HepG2 (cell line): ENCODE measurements at regions not wholly inside any gene's neighbourhood (a gene's known extent, or its start where the extent isn't known, plus 50 kb on each side); places are given as distances from the start of the nearest gene placed in this dataset.

ENCODE experiments used
- ATAC-seq: fragments of 200-7000 bp; cut with Tn5 transposase; 3 replicates; pipeline ENCODE4 v1.9.1; 2020; ENCODE audit warnings: mild to moderate bottlenecking, moderate library complexity
- BruUV-seq: library from RNA; stranded (reverse); fragments of 400-500 nt; replicated peaks from 2 replicates; lab custom pipeline; 2021; lab: Mats Ljungman, UMichigan
- CTCF ChIA-PET: fragments of 300-600 bp; formaldehyde crosslinking; extraction: SDS; loops from one replicate; lab custom pipeline; 2021; ENCODE audit warnings: low total read pairs, inconsistent platforms, low intra/inter-chr PET ratio; lab: Yijun Ruan, JAX
- POLR2A ChIA-PET: fragments of 350-600 bp; sonication (Branson Sonifier 250); formaldehyde crosslinking; loops from one replicate; lab custom pipeline; 2020; ENCODE audit warnings: antibody characterized with exemption, inconsistent platforms; lab: Yijun Ruan, JAX
- DNase-seq: peaks from one replicate; pipeline ENCODE4 v3.0.0-alpha.2; 2015; ENCODE audit warnings: low spot score
- FAIRE-seq: peaks from 3 replicates; lab custom pipeline; 2011; peaks lifted over from hg19 to GRCh38; lab: Jason Lieb, UNC
- H2AFZ ChIP-seq: one replicate; pipeline ENCODE4 v1.6.1; 2011; ENCODE audit warnings: low read length, inconsistent platforms
- H3K27ac ChIP-seq: fragments of 300-600 bp; 3 replicates; pipeline ENCODE4 v1.8.0; 2011; ENCODE audit warnings: mixed run types, mild to moderate bottlenecking, mixed read lengths, low read length, inconsistent platforms; ENCODE audit not compliant: insufficient read depth; ENCODE audit errors: extremely low read length
- H3K27me3 ChIP-seq, 2 experiments: fragments of 200-600 bp in 1 of 2; 2 replicates in 1 of 2; 3 replicates in 1 of 2; pipeline versions ENCODE4 v1.6.0 to v1.8.0; 2011; ENCODE audit warnings: low read length in 2 of 2, mild to moderate bottlenecking in 2 of 2, moderate library complexity in 2 of 2, inconsistent platforms in 1 of 2; ENCODE audit not compliant: insufficient read depth in 2 of 2, control insufficient read depth in 1 of 2
- H3K36me3 ChIP-seq, 2 experiments: fragments of 200-600 bp in 1 of 2; replicated peaks in 1 of 2; 2 replicates in 1 of 2; 3 replicates in 1 of 2; pipeline versions ENCODE4 v1.5.1 to v1.8.0; 2011; ENCODE audit warnings: low read length in 2 of 2, inconsistent platforms in 1 of 2; ENCODE audit not compliant: insufficient read depth in 2 of 2, control insufficient read depth in 1 of 2
- H3K4me1 ChIP-seq: 2 replicates; pipeline ENCODE4 v1.5.1; 2012; ENCODE audit warnings: low read length, inconsistent platforms; ENCODE audit not compliant: insufficient read depth
- H3K4me2 ChIP-seq: 2 replicates; pipeline ENCODE4 v1.6.0; 2011; ENCODE audit warnings: low read depth, low read length, inconsistent platforms
- H3K4me3 ChIP-seq, 3 experiments: fragments of 200-600 bp in 1 of 3; sonication (generic), shearing (Covaris generic) in 1 of 3; replicated peaks in 1 of 3; 2 replicates each; pipeline ENCODE4 v1.5.1; 2011 to 2016; ENCODE audit warnings: low read length in 3 of 3, inconsistent platforms in 2 of 3, low read depth in 2 of 3, mild to moderate bottlenecking in 2 of 3, control low read depth in 1 of 3, mixed read lengths in 1 of 3; ENCODE audit not compliant: insufficient read depth in 1 of 3
- H3K79me2 ChIP-seq: one replicate; pipeline ENCODE4 v1.6.1; 2011; ENCODE audit warnings: low read length, inconsistent platforms; ENCODE audit not compliant: insufficient read depth
- H3K9ac ChIP-seq: 2 replicates; pipeline ENCODE4 v1.6.0; 2011; ENCODE audit warnings: mild to moderate bottlenecking, low read depth, low read length, inconsistent platforms; ENCODE audit not compliant: insufficient read depth
- H3K9me3 ChIP-seq: 2 replicates; pipeline ENCODE4 v1.5.1; 2012; ENCODE audit warnings: mild to moderate bottlenecking, low read length
- H4K20me1 ChIP-seq: 2 replicates; pipeline ENCODE4 v1.6.0; 2011; ENCODE audit warnings: inconsistent platforms, mild to moderate bottlenecking, low read length, moderate library complexity; ENCODE audit not compliant: insufficient read depth
- ERF ChIP-seq: IDR thresholded peaks from 2 replicates; pipeline ENCODE4 v1.6.1; 2018; ENCODE audit warnings: missing biosample characterization, missing genetic modification reagents
- FOXA3 ChIP-seq: IDR thresholded peaks from 2 replicates; pipeline ENCODE4 v1.6.1; 2016; ENCODE audit warnings: missing genetic modification reagents, missing compliant biosample characterization
- FOXC1 ChIP-seq: sonication (generic); formaldehyde crosslinking; IDR thresholded peaks from 2 replicates; pipeline ENCODE4 v1.8.0; 2022; ENCODE audit warnings: mild to moderate bottlenecking, missing genetic modification reagents, borderline replicate concordance
- HCFC1 ChIP-seq: fragments of 150-350 bp; IDR thresholded peaks from 2 replicates; pipeline ENCODE4 v1.6.1; 2014; ENCODE audit warnings: low read depth, low read length
- PPARG ChIP-seq: conservative IDR thresholded peaks from 2 replicates; pipeline ENCODE4 v1.6.1; 2016; ENCODE audit warnings: missing biosample characterization, missing genetic modification reagents
- SALL1 ChIP-seq: sonication (generic); formaldehyde crosslinking; IDR thresholded peaks from 2 replicates; pipeline ENCODE4 v1.8.0; 2022; ENCODE audit warnings: mild to moderate bottlenecking, missing genetic modification reagents
- SMARCC2 ChIP-seq: fragments of 450-650 bp; IDR thresholded peaks from 2 replicates; pipeline ENCODE4 v1.6.1; 2017; ENCODE audit warnings: antibody characterized with exemption, mild to moderate bottlenecking
- TEAD3 ChIP-seq: optimal IDR thresholded peaks from 2 replicates; pipeline ENCODE3; 2016; ENCODE audit warnings: borderline replicate concordance
- TGIF2 ChIP-seq: IDR thresholded peaks from 2 replicates; pipeline ENCODE4 v1.6.1; 2016; ENCODE audit warnings: control low read depth, missing compliant biosample characterization
- ZNF550 ChIP-seq: sonication (generic); formaldehyde crosslinking; IDR thresholded peaks from 2 replicates; pipeline ENCODE4 v1.4.0; 2020; ENCODE audit warnings: mild to moderate bottlenecking, missing genetic modification reagents, borderline replicate concordance
- ZNF569 ChIP-seq: sonication (generic); formaldehyde crosslinking; IDR thresholded peaks from 2 replicates; pipeline ENCODE4 v1.5.0; 2020; ENCODE audit warnings: mild to moderate bottlenecking, missing genetic modification reagents, moderate library complexity, borderline replicate concordance
- WGBS: methylation state at CpG from one replicate; pipeline ENCODE4 v1.1.6; 2017; ENCODE audit warnings: low lambda C conversion rate; 5-methylcytosine and 5-hydroxymethylcytosine counted together
- in situ Hi-C: cut with HindIII; loops from 2 replicates; pipeline ENCODE4 v1.10.0; 2017; ENCODE audit warnings: low pct_unique_long_range_greater_than_20kb; ENCODE audit not compliant: extremely low pct_ligation_motif_present
- intact Hi-C: fragments of 100-400 bp; cut with micrococcal nuclease; formaldehyde crosslinking; loops from one replicate; pipeline ENCODE4 v1.10.0; 2022; ENCODE audit not compliant: unreplicated experiment

GRCh38 chr3:182239316-182239715, 527.6 kb downstream of the SOX2 start:
- Histone ChIP-seq H2AFZ (no peak overlapping the region), H3K36me3 (no peaks in the 10 kb centered on the region), H3K4me3 (no peak overlapping the region), H3K4me2 (no peak overlapping the region), H3K27ac (no peak overlapping the region), H4K20me1 (no peaks in the 10 kb centered on the region), H3K9ac (no peak overlapping the region), H3K9me3 (no peaks in the 10 kb centered on the region), H3K4me1 (peaks cover 45% of the 10 kb centered on the region), H3K79me2 (no peaks in the 10 kb centered on the region), H3K27me3 (no peaks in the 10 kb centered on the region)
- 47% methylated on average over 2 of the region's 2 CpGs for WGBS
- intact Hi-C loops (no loop called here), in situ Hi-C loops (no loop called here)
- FAIRE-seq (no peak), ATAC-seq (no peak), DNase-seq (no peak)
- BruUV-seq, result no TSS peak
- TF ChIP-seq FOXC1 (CRISPR knock-in tag), result no peak
- peak; percentile 32 for TF ChIP-seq TEAD3
- ChIA-PET CTCF (no interaction called here), POLR2A (no interaction called here)

DNA sequence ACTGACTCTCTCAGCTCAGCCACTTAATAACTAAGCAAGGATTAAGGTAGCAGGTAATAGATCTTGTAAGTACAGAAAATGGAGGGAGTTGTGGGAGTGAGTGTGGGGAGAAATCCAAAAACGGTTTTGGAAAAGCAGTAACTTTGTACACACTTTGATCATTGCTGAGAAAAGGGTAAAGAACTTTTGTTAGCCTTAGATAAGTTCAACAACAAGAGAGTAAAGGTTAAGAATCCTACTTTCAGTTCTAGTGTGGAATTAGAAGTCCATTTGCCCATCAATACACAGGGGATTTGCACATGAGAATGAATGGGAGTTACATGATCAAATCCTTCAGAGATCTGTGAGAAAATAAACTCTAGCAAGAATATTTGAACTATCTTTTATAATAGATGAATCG, 528.7 kb downstream of the SOX2 start:
- CTCF ChIA-PET, result no interaction called here
- DNase-seq (no peak), ATAC-seq (no peak), FAIRE-seq (no peak)
- H4K20me1 ChIP-seq, result no peaks in the 10 kb centered on the region
- no peaks in the 10 kb centered on the region for H3K79me2 ChIP-seq
- H3K9ac ChIP-seq, result no peak overlapping the region
- no peaks in the 10 kb centered on the region for H3K27me3 ChIP-seq
- peaks cover 45% of the 10 kb centered on the region for H3K4me1 ChIP-seq
- POLR2A ChIA-PET, result no interaction called here
- no peak for TF ChIP-seq HCFC1
- no peak for TF ChIP-seq ZNF569 (CRISPR knock-in tag)
- TF ChIP-seq ZNF550 (CRISPR knock-in tag), result no peak
- no peak for TF ChIP-seq SALL1 (CRISPR knock-in tag)
- no peak for TF ChIP-seq ERF (CRISPR knock-in tag)
- TF ChIP-seq SMARCC2, result no peak
- TF ChIP-seq PPARG (CRISPR knock-in tag), result peak; percentile 48; the same call in 1 of the 2 replicates
- TF ChIP-seq FOXA3 (CRISPR knock-in tag), result 0 out of 2 replicates have a peak, but pooled peaks have one; percentile 12
- no peak for TF ChIP-seq TGIF2 (CRISPR knock-in tag)
- no peaks in the 10 kb centered on the region for H3K36me3 ChIP-seq
- no peak overlapping the region for H3K27ac ChIP-seq
- no peaks in the 10 kb centered on the region for H3K9me3 ChIP-seq
- no TSS peak for BruUV-seq
- WGBS, result 18% methylated on average over 2 of the region's 2 CpGs
- intact Hi-C loops, result loop anchor here (5.0 kb wide), 1 partner anchor 103 kb away; no protein-coding TSS in a partner anchor
- in situ Hi-C loops, result no loop called here
- H3K4me3 ChIP-seq, result no peak overlapping the region
- H2AFZ ChIP-seq, result no peak overlapping the region
- H3K4me2 ChIP-seq, result no peak overlapping the region
